Mesenchymal stem cell (in vitro differentiated cells and primary cell): ENCODE measurements at regions not wholly inside any gene's neighbourhood (a gene's known extent, or its start where the extent isn't known, plus 50 kb on each side); places are given as distances from the start of the nearest gene placed in this dataset.

Experiments used
- DNase-seq: peaks from one replicate; pipeline ENCODE4 v3.0.0-alpha.2; 2013
- H2AFZ ChIP-seq: one replicate; pipeline ENCODE4 v1.6.1; 2013; ENCODE audit warnings: low read depth, mild to moderate bottlenecking, control low read depth, inconsistent platforms, low read length, moderate library complexity
- H2AK5ac ChIP-seq: 2 replicates; pipeline ENCODE4 v1.6.1; 2013; ENCODE audit warnings: low read length, moderate library complexity, mild to moderate bottlenecking, inconsistent platforms; ENCODE audit not compliant: severe bottlenecking
- H2BK120ac ChIP-seq: one replicate; pipeline ENCODE4 v1.6.1; 2013; ENCODE audit warnings: low read depth, mild to moderate bottlenecking, inconsistent platforms, low read length, moderate library complexity
- H2BK12ac ChIP-seq, 2 experiments: one replicate each; pipeline ENCODE4 v1.6.1; 2013; ENCODE audit warnings: inconsistent platforms in 2 of 2, low read length in 2 of 2, mild to moderate bottlenecking in 2 of 2, moderate library complexity in 2 of 2, control low read depth in 1 of 2
- H2BK15ac ChIP-seq: one replicate; pipeline ENCODE4 v1.6.1; 2013; ENCODE audit warnings: mild to moderate bottlenecking, low read depth, inconsistent platforms; ENCODE audit not compliant: poor library complexity, severe bottlenecking
- H2BK5ac ChIP-seq: 2 replicates; pipeline ENCODE4 v1.6.1; 2013; ENCODE audit warnings: low read depth, mild to moderate bottlenecking, low read length, control low read depth, inconsistent platforms; ENCODE audit not compliant: poor library complexity, severe bottlenecking
- H3K14ac ChIP-seq, 2 experiments: one replicate each; pipeline ENCODE4 v1.6.1; 2013; ENCODE audit warnings: inconsistent platforms in 2 of 2, low read length in 2 of 2, control low read depth in 1 of 2, mild to moderate bottlenecking in 1 of 2, moderate library complexity in 1 of 2
- H3K18ac ChIP-seq, 2 experiments: one replicate each; pipeline ENCODE4 v1.6.1; 2013; ENCODE audit warnings: inconsistent platforms in 2 of 2, low read length in 2 of 2, control low read depth in 1 of 2, low read depth in 1 of 2, mild to moderate bottlenecking in 1 of 2
- H3K23ac ChIP-seq, 2 experiments: one replicate each; pipeline ENCODE4 v1.6.1; 2013; ENCODE audit warnings: inconsistent platforms in 2 of 2, low read length in 2 of 2, mild to moderate bottlenecking in 2 of 2, moderate library complexity in 2 of 2, control low read depth in 1 of 2
- H3K27ac ChIP-seq: 2 replicates; pipeline ENCODE4 v1.5.1; 2013; ENCODE audit warnings: mild to moderate bottlenecking, moderate library complexity, low read length, control low read depth, inconsistent platforms; ENCODE audit not compliant: poor library complexity, severe bottlenecking
- H3K27me3 ChIP-seq, 2 experiments: 2 replicates each; pipeline versions ENCODE4 v1.6.1 to v1.7.0; 2013; ENCODE audit warnings: low read length in 2 of 2, mild to moderate bottlenecking in 2 of 2, moderate library complexity in 2 of 2, control low read depth in 1 of 2, inconsistent platforms in 1 of 2; ENCODE audit not compliant: control insufficient read depth in 1 of 2, insufficient read depth in 1 of 2
- H3K36me3 ChIP-seq, 2 experiments: 2 replicates each; pipeline versions ENCODE4 v1.6.1 to v1.7.0; 2013; ENCODE audit warnings: low read length in 2 of 2, control low read depth in 1 of 2, inconsistent platforms in 1 of 2, low read depth in 1 of 2, mild to moderate bottlenecking in 1 of 2; ENCODE audit not compliant: insufficient read depth in 2 of 2, control insufficient read depth in 1 of 2
- H3K4ac ChIP-seq, 2 experiments: one replicate each; pipeline ENCODE4 v1.6.1; 2013; ENCODE audit warnings: inconsistent platforms in 2 of 2, low read length in 2 of 2, mild to moderate bottlenecking in 2 of 2, moderate library complexity in 2 of 2, control low read depth in 1 of 2, low read depth in 1 of 2
- H3K4me1 ChIP-seq: 2 replicates; pipeline ENCODE4 v1.6.1; 2013; ENCODE audit warnings: low read depth, low read length, control low read depth; ENCODE audit not compliant: control insufficient read depth, insufficient read depth
- H3K4me2 ChIP-seq: 2 replicates; pipeline ENCODE4 v1.6.1; 2013; ENCODE audit warnings: low read length, mild to moderate bottlenecking, inconsistent platforms; ENCODE audit not compliant: poor library complexity, severe bottlenecking
- H3K4me3 ChIP-seq, 2 experiments: 2 replicates each; pipeline versions ENCODE4 v1.5.1 to v1.7.0; 2013; ENCODE audit warnings: low read length in 2 of 2, mild to moderate bottlenecking in 2 of 2, control low read depth in 1 of 2, low read depth in 1 of 2; ENCODE audit not compliant: insufficient read depth in 1 of 2
- H3K79me1 ChIP-seq: replicated peaks from 2 replicates; pipeline ENCODE4 v1.6.1; 2013; ENCODE audit warnings: mild to moderate bottlenecking, control low read depth, low read length, inconsistent platforms; ENCODE audit not compliant: poor library complexity, severe bottlenecking
- H3K9ac ChIP-seq: 2 replicates; pipeline ENCODE4 v1.7.0; 2013; ENCODE audit warnings: mild to moderate bottlenecking, low read length, moderate library complexity
- H3K9me3 ChIP-seq: 2 replicates; pipeline ENCODE4 v1.7.0; 2013; ENCODE audit warnings: mild to moderate bottlenecking, low read length; ENCODE audit not compliant: control insufficient read depth
- H4K8ac ChIP-seq: one replicate; pipeline ENCODE4 v1.6.1; 2013; ENCODE audit warnings: inconsistent platforms, mild to moderate bottlenecking, low read length, moderate library complexity
- H4K91ac ChIP-seq: one replicate; pipeline ENCODE4 v1.6.1; 2013; ENCODE audit warnings: mild to moderate bottlenecking, low read length, inconsistent platforms
- WGBS: methylation state at CpG from one replicate; pipeline ENCODE4 v1.1.7; 2013; ENCODE audit warnings: mixed read lengths; 5-methylcytosine and 5-hydroxymethylcytosine counted together

DNA sequence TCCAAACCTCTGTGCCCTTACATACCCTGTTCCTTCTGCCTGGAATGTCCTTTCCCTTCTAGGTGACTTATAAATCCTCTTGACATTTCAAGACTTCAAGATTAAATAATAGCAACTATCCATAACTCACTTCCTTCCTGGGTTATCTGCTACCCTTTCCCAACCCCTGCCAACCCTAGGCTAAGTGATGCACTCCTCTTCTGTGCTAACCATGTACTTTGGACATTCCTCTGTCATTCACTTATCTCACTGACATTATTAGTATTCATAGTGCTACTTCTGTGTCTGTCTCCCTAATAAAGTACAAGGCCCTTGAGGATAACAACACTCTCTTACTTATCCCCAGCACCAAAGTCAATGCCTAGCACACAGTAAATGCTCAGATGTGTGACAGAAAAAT lies 307.1 kb downstream of the ENC1 start:
- Histone ChIP-seq H2BK12ac (no peak overlapping the region), H3K79me1 (no peaks in the 10 kb centered on the region), H2AFZ (no peak overlapping the region), H4K91ac (no peak overlapping the region), H4K8ac (no peak overlapping the region), H2AK5ac (no peak overlapping the region), H3K18ac (no peak overlapping the region), H3K4me1 (no peaks in the 10 kb centered on the region), H3K9me3 (no peaks in the 10 kb centered on the region), H3K4me3 (no peak overlapping the region), H3K9ac (no peak overlapping the region), H2BK5ac (no peak overlapping the region), H3K23ac (no peak overlapping the region), H3K4ac (no peak overlapping the region), H3K14ac (no peak overlapping the region), H3K27me3 (no peaks in the 10 kb centered on the region), H2BK15ac (no peak overlapping the region), H3K27ac (no peak overlapping the region), H3K4me2 (no peak overlapping the region), H2BK120ac (no peak overlapping the region), H3K36me3 (no peaks in the 10 kb centered on the region)
- DNase-seq = no peak

DNA sequence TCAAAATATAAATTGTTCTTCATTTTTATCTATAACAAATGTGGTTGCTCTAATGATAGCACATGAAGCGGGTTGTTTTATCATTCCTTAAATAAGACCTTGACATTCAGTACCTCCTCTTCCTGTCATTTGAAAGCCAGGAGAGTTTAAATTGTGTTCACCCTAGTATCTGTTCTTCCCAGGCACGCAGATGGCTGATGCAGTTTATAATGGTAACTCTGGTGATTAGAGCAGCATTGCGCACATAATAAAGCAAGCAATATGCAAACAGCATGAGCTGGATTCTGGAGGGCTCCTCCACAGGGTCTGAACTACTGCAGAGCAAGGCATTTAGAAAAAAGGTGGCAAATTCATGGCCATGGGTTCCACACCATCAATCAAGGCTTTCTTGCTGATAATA lies 307.8 kb downstream of the ENC1 start:
- no peak overlapping the region for H3K18ac ChIP-seq
- no peak for DNase-seq
- no peak overlapping the region for H2AFZ ChIP-seq
- H3K14ac ChIP-seq = no peak overlapping the region
- H3K27me3 ChIP-seq = no peaks in the 10 kb centered on the region
- no peak overlapping the region for H4K8ac ChIP-seq
- WGBS = 93% methylated on average over 3 of the region's 3 CpGs
- H3K9ac ChIP-seq = no peak overlapping the region
- H3K23ac ChIP-seq = no peak overlapping the region
- no peak overlapping the region for H3K27ac ChIP-seq
- H2BK15ac ChIP-seq = no peak overlapping the region
- no peak overlapping the region for H2AK5ac ChIP-seq
- H2BK5ac ChIP-seq = no peak overlapping the region
- no peaks in the 10 kb centered on the region for H3K79me1 ChIP-seq
- H3K4me1 ChIP-seq = no peaks in the 10 kb centered on the region
- no peak overlapping the region for H2BK120ac ChIP-seq
- H4K91ac ChIP-seq = no peak overlapping the region
- no peak overlapping the region for H3K4me2 ChIP-seq
- no peak overlapping the region for H3K4me3 ChIP-seq
- H3K4ac ChIP-seq = no peak overlapping the region
- no peaks in the 10 kb centered on the region for H3K36me3 ChIP-seq
- no peak overlapping the region for H2BK12ac ChIP-seq
- H3K9me3 ChIP-seq = no peaks in the 10 kb centered on the region

DNA sequence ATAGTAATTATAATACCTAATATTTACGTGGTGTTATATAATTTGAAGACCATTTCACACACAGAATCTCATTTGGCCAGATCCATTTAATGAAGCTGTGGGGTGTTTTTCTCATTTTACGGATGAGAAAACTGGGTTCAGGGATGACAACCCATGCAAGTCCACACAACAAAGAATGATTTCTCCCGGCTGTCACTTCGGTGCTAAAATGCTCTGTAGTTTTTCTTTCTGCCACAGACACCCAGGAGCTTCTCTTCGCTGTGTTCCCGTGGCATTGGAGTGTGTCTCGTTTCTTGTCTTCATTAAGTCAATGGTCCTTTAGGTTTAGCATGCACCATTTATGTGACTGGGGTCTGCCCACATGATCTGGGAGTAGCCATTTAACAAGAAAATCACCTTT lies 308.5 kb downstream of the ENC1 start:
- Histone ChIP-seq H2BK12ac (no peak overlapping the region), H3K9ac (no peak overlapping the region), H2BK15ac (no peak overlapping the region), H3K4me3 (no peak overlapping the region), H2BK120ac (no peak overlapping the region), H3K27me3 (no peaks in the 10 kb centered on the region), H3K23ac (no peak overlapping the region), H3K27ac (no peak overlapping the region), H2AFZ (no peak overlapping the region), H3K79me1 (no peaks in the 10 kb centered on the region), H3K14ac (no peak overlapping the region), H2AK5ac (no peak overlapping the region), H3K36me3 (no peaks in the 10 kb centered on the region), H4K91ac (no peak overlapping the region), H3K4ac (no peak overlapping the region), H3K9me3 (no peaks in the 10 kb centered on the region), H2BK5ac (no peak overlapping the region), H3K4me1 (no peaks in the 10 kb centered on the region), H4K8ac (no peak overlapping the region), H3K4me2 (no peak overlapping the region), H3K18ac (no peak overlapping the region)
- 90% methylated on average over 6 of the region's 7 CpGs for WGBS
- DNase-seq = no peak

- Histone ChIP-seq H3K36me3 (no peaks in the 10 kb centered on the region), H2BK5ac (no peak overlapping the region), H3K27me3 (no peaks in the 10 kb centered on the region), H2AK5ac (peak overlapping the region; percentile 67), H2AFZ (no peak overlapping the region), H3K9ac (no peak overlapping the region), H2BK120ac (no peak overlapping the region), H3K27ac (no peak overlapping the region), H3K79me1 (no peaks in the 10 kb centered on the region), H3K4me1 (peaks cover 6% of the 10 kb centered on the region), H2BK12ac (peak overlapping the region in 1 of 2 experiments; percentile 19), H3K4me3 (no peak overlapping the region), H3K4me2 (no peak overlapping the region), H4K91ac (no peak overlapping the region), H3K18ac (no peak overlapping the region), H3K4ac (no peak overlapping the region), H3K23ac (no peak overlapping the region), H2BK15ac (peak overlapping the region; percentile 3), H4K8ac (no peak overlapping the region), H3K14ac (peak overlapping the region in 1 of 2 experiments; percentile 64), H3K9me3 (no peaks in the 10 kb centered on the region)
- WGBS = 95% methylated on average over 1 of the region's 1 CpG
- DNase-seq = no peak
These were observed 312.3 kb downstream of the ENC1 start for GRCh38 chr5:74328221-74328630.
